GM12892 (cell line): ENCODE measurements at regions not wholly inside any gene's neighbourhood (a gene's known extent, or its start where the extent isn't known, plus 50 kb on each side); places are given as distances from the start of the nearest gene placed in this dataset.

Source experiments
- DNase-seq: peaks from one replicate; pipeline ENCODE4 v3.0.0; 2011; ENCODE audit not compliant: insufficient read length
- FAIRE-seq: peaks from 2 replicates; lab custom pipeline; 2011; peaks lifted over from hg19 to GRCh38; lab: Jason Lieb, UNC
- POLR2A ChIP-seq: IDR thresholded peaks from 2 replicates; pipeline ENCODE4 v1.6.1; 2011; ENCODE audit warnings: low read depth, low read length, control low read depth
- POLR2AphosphoS5 ChIP-seq: IDR thresholded peaks from 2 replicates; pipeline ENCODE4 v1.6.1; 2011; ENCODE audit warnings: low read depth, low read length, control low read depth
- TAF1 ChIP-seq: IDR thresholded peaks from 2 replicates; pipeline ENCODE4 v1.6.1; 2011; ENCODE audit warnings: low read depth, mild to moderate bottlenecking, control low read depth, low read length, borderline replicate concordance

DNA sequence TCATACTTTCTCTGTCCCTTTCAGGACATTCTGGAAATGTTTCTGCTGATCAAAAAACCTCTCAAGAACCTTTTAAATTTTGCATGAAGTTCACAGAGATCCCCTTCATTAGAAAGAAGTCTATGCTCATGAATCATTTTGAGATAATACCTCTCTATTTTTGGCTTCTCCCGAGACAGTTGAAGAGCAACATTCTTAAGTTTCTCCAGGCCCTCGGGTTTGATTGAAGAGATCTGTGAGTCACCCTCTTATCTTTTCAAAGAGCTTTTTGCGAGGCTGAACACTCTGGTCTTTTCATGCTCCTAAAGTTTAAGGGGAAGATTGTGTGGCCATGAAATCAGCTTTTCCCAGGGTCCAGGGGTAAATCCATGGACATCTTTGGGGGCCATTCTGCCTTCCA, 354.2 kb downstream of the FBXO15 start:
- FAIRE-seq (no peak), DNase-seq (no peak)
- TF ChIP-seq POLR2A (no peak), TAF1 (no peak), POLR2AphosphoS5 (no peak)

DNA sequence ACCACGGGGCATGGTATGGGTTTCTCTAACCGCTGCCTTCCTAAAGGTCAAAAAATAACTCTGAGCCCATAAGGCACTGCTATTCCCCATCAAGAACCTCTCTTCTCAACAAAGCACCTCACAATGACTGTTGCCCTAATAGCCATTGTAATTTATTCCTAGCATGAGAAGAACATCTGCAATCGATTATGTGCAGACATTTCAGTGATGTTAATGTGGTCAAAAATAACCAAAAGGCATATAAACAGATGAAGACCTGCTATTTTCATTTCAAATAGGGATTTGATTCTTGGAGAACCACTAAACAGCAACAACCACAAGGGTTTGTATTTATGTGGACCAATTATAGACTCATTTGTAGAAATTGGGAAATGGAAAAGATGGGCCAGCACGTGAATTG, 356.6 kb downstream of the FBXO15 start:
- FAIRE-seq (no peak), DNase-seq (no peak)
- no peak for TF ChIP-seq POLR2A
- TF ChIP-seq POLR2AphosphoS5 = no peak
- TF ChIP-seq TAF1 = no peak

DNA sequence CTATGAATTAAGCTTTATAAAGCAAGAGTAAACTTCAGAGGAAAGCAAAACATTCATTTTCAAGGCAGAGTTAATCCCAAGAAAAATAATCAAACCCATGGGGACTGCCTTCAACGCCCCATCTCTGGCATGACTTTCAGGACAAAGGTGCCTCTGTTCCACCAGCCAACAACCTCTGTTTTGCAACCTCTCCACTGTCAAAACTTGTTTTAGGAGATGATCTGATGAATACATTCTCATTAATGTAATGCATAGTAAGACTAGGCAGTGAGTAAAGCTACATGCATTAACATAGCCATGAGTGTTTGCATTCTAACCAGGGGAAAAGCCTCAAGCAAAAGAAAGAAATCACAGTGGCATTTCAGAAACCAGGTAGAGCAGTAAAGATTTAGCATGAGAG, 357.0 kb downstream of the FBXO15 start:
- no peak for FAIRE-seq
- no peak for DNase-seq
- no peak for TF ChIP-seq TAF1
- no peak for TF ChIP-seq POLR2A
- TF ChIP-seq POLR2AphosphoS5 = no peak

DNA sequence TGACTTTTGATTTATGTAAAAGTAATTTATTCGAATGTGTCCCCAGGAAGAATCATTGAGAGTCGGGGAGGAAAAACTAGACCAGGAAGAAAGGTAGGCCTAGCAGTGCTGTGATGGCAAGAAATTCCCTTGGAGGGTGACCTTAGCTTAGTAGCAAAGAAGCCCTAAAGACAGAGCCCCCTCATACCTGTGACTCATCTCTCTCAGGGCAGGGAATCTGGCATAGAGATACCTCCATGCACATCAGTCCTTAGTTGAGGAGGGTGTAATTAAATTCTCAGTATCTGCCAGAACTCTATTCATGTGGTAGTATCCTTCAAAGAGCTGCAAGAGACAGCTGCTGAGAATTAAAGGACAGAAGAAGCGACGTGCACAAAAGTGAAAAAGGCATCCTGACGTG, 360.3 kb downstream of the FBXO15 start:
- DNase-seq (no peak), FAIRE-seq (no peak)
- TF ChIP-seq POLR2AphosphoS5 (no peak), TAF1 (no peak), POLR2A (no peak)

DNA sequence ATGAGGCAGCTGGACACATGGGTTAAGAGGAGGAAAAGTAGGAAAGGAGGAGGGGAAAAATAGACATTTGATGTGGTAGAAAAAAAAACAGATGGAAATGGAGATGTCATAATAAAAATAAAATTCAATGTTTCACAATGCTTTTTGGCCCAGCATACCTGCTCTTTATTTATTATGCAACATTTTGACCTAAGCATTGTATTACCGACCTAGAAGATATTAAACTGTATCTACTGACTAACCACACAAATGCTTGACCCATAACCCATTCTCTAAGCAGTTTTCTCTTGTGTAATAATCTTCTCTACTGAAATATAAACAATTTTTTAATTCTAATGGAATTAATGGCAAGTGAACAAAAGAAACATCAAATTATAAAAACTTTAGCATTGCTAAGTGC, 362.3 kb downstream of the FBXO15 start:
- DNase-seq = no peak
- no peak for FAIRE-seq
- TF ChIP-seq POLR2A = no peak
- no peak for TF ChIP-seq TAF1
- no peak for TF ChIP-seq POLR2AphosphoS5

DNA sequence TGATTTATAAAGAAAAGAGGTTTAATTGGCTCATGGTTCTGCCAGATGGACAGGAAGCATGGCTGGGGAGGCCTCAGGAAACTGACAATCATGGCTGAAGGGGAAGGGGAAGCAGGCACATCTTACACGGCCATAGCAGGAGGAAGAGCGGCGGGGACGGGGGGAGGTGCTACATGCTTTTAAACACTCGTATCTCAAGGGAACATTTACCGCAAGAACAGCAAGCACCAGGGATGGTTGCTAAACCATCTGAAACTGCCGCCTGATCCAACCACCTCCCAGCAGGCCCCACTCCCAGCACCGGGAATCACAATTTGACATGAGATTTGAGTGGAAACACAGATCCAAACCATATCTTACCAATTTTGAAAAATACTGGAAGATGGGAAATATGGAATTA, 362.8 kb downstream of the FBXO15 start:
- TF ChIP-seq POLR2AphosphoS5 (no peak), TAF1 (no peak), POLR2A (no peak)
- no peak for DNase-seq
- no peak for FAIRE-seq

DNA sequence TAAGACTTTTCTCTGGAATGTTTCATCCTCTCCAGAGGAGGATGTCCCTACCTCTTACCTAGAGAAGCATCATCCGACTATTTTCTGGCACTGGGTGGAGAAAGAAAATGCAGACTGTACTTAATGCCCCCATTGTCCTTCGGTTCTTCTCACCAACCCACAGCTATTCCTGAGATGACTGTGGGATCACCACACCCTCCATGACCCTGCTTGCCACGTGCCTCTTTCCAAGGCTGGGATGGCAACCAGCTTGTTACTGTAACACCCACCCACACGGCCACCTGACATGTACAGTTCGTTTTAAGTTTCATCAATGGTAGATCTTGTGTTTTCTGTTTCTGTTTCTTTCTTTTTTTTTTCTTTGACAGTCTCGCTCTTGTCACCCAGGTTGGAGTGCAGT, 365.2 kb downstream of the FBXO15 start:
- TF ChIP-seq POLR2A (no peak), POLR2AphosphoS5 (no peak), TAF1 (no peak)
- no peak for DNase-seq
- FAIRE-seq = no peak

DNA sequence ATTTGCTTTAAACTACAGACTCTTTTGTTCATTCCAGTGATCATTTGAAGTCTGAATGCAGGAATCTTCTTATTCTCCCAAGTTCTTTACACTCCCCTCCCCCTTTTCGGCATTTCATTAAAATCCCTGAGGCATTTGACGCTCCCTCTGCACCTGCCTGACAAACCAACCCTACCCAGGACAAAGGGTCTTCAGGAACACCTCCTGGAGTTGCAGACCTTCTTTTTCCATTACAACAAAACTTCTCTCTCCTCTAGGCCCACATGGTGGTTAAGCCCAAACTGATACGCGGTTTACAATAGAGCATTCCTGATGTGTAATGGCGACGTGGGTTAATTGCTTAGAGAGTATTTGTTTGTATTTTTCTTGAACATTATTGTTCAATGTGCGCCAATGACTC, 367.4 kb downstream of the FBXO15 start:
- FAIRE-seq (no peak), DNase-seq (no peak)
- no peak for TF ChIP-seq POLR2A
- TF ChIP-seq TAF1 = no peak
- TF ChIP-seq POLR2AphosphoS5 = no peak

DNA sequence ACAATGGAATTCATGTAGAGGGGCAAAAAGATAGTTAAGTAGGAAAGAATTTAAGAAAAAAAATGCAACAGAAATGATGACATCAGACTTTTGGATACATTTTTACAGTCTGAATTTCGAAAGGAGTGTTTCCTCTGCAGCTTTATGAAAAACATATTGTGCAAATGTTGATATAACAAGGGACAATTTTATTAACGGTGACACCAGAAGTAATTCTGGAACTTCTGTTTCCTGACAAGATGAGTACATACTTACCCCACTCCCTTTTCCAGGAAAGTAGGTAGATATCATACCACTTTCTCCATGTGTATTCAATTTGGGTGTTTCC, 369.6 kb downstream of the FBXO15 start:
- TF ChIP-seq POLR2AphosphoS5 (no peak), POLR2A (no peak), TAF1 (no peak)
- FAIRE-seq (no peak), DNase-seq (no peak)

DNA sequence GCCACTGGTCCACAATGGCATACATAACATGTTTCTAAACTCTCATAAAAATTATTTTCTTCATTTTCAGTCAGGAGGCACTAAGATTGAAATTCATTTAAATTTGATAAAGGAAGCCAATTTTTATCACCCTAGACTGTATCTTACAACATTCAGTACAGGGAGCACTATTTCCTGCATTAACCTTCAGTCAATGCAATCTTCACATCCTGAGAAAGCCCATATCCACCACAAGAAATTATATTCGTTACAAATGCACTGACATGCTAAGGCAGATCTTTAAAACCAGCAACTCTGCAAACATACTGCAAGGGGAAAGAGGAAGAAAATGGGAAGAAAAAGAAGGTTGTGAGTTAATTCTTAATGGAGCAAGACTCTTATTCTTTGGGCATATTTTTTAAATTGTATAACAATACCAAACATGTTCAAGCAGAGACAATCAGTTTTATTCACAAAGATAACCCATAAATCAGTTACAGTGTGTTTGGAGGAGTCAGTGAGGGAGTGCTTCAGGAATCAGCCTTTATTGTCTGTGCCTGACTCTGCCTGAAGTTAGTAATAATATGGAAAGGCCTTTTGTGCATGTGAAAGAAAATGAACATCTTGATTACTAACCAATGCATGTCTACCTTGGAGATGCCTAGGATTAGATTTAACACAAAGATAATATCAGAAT, 370.1 kb downstream of the FBXO15 start:
- FAIRE-seq (no peak), DNase-seq (no peak)
- TF ChIP-seq TAF1 = no peak
- TF ChIP-seq POLR2A = no peak
- no peak for TF ChIP-seq POLR2AphosphoS5

DNA sequence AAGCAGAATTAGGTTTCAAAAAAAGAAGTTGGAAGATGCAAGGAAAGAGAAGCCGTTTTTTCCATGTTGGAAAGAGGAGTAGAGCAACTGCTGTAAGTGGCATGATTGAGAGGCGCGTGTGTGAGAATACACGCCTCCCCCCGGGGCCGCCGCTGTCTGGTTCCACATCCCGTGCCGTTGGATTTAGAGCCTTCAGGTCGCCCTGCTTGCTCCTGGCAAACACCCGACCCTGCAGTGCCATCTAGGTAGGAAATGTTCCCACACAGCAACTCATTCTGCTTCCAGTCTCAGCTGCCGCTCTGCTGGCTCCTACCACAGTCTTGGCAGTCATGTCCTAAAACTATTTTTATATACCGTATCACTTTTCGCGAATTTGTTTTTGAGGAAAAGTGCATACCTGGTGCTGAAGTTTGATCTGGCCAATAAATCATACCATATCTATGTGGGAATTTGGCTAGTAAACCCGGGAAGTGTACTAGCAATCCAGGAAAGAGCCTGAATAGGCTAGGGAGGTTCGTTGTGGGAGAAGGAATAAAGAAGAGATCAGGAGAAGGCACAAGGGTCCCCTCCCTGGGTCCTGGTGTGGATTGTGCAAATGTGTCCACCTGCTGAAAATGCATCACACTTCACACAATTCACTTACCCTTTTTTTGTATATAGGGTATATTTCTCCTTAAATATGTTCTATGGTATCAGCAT, 372.7 kb downstream of the FBXO15 start:
- no peak for DNase-seq
- no peak for TF ChIP-seq POLR2A
- TF ChIP-seq POLR2AphosphoS5 = no peak
- TF ChIP-seq TAF1 = no peak
- FAIRE-seq = no peak

DNA sequence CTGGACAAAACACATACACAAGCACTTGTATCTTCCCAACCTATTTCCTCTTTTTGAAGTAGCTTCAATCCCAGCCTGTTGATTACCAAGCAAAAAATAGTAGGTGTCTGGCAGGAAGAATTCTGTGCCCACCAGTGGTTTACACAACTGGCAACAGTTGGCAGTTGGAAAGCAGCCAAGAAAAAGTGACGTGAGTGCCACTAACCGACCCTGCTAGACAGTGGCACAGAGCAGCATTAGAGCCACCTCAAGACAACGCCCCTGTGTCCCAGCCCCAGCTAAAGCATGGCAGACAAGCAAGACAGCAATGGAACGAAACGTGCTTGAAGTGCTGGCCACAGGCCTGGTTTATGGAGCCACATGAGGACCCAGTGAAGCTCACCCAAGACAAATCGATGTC, 379.6 kb downstream of the FBXO15 start:
- TF ChIP-seq TAF1 (no peak), POLR2AphosphoS5 (no peak), POLR2A (no peak)
- FAIRE-seq (no peak), DNase-seq (no peak)

DNA sequence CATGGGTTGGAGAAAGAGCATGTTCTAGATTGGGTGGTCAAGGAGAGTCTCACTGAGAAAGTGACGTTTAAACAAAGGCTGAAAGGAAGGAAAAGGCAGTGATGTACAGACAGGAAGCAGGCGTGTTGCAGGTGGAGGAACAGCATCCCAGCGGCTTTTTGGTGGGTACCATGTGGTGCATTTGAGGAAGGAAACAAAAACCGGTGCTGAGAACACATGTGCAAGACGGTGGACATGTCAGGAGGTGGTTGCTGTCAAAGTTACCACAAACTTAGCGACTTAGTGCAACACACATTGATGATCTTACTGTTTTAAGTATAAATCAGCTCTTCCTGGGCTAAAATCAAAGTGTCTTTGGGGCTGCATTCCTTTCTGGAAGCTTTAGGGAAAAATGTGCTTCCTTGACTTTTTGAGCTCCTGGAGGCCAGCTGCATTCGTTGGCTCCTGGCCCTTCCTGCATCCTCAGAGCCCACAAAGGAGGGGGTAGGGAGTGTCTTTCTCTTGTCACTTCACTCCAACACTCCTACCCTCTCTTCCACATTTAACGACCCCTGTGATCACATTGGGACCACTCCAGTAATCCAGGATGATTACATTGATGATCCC, 380.6 kb downstream of the FBXO15 start:
- no peak for FAIRE-seq
- no peak for DNase-seq
- TF ChIP-seq TAF1 = no peak
- TF ChIP-seq POLR2A = no peak
- no peak for TF ChIP-seq POLR2AphosphoS5
